ENCODE measurements at regions not wholly inside any gene's neighbourhood (a gene's known extent, or its start where the extent isn't known, plus 50 kb on each side); places are given as distances from the start of the nearest gene placed in this dataset.

- no peak for TF ChIP-seq ELK1 (IDR thresholded peaks at IDR 0.05; ENCODE audit: low read depth, low read length)
- TF ChIP-seq JUN (IDR thresholded peaks at IDR 0.05), result no peak
- TF ChIP-seq CEBPB (IDR thresholded peaks at IDR 0.05), result no peak
Measured at GRCh38 chr3:15973414-15973813, 175.6 kb upstream of the ANKRD28 start.
